ENCODE measurements at regions not wholly inside any gene's neighbourhood (a gene's known extent, or its start where the extent isn't known, plus 50 kb on each side); places are given as distances from the start of the nearest gene placed in this dataset.

DNA sequence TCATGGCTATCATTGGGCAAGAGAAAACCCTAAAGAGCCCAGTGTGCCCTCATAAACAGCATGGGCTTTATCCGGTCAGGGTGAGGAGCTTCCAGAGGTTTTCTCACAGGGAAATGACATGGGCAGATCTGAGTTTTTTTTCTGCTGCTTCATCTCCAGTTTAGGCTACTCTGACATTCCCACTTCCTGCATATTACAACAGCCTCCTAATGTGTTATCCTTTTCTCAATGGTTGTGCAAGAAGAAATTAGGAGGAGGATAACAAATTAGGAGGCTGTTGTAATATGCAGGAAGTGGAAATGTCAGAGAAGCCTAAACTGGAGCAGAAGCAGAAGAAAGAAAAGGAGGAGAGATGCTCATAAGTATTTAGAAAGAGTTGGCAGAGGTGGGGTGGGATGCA, 175.6 kb downstream of the MTHFS start:
- H3K27ac ChIP-seq (ENCODE audit: low read depth in 2 of 2, low read length in 1 of 2), result no peak overlapping the region
- H3K9ac ChIP-seq, result no peak overlapping the region
- H3K9me2 ChIP-seq, result no peaks in the 10 kb centered on the region
- H3K79me2 ChIP-seq (ENCODE audit: insufficient read depth), result no peaks in the 10 kb centered on the region
- POLR2A ChIA-PET, result no interaction called here
- H3K4me3 ChIP-seq (ENCODE audit: low read depth in 2 of 2, low read length in 1 of 2), result no peak overlapping the region
- WGBS (ENCODE audit: low lambda C conversion rate), result 79% methylated on average over 1 of the region's 1 CpG
- H4K20me1 ChIP-seq (ENCODE audit: insufficient read depth), result no peaks in the 10 kb centered on the region
- CTCF ChIA-PET, result no interaction called here
- no peaks in the 10 kb centered on the region for H3K9me3 ChIP-seq
- H3K4me2 ChIP-seq, result no peak overlapping the region
- H3K4me1 ChIP-seq (ENCODE audit: control insufficient read depth in 1 of 2, insufficient read depth in 2 of 2, low read depth in 1 of 2, low read length in 1 of 2), result no peaks in the 10 kb centered on the region
- no peaks in the 10 kb centered on the region for H3K36me3 ChIP-seq (replicated peaks in 1 of 2; ENCODE audit: control insufficient read depth in 1 of 2, insufficient read depth in 2 of 2, low read length in 1 of 2)
- no peak for DNase-seq
- TF ChIP-seq RCOR1 (IDR thresholded peaks at IDR 0.05; ENCODE audit: low read length) (no peak), FOSL2 (IDR thresholded peaks at IDR 0.05; ENCODE audit: borderline replicate concordance, low read depth) (no peak), USF1 (IDR thresholded peaks at IDR 0.05; ENCODE audit: borderline replicate concordance, low read depth) (no peak), JUND (IDR thresholded peaks at IDR 0.05) (no peak), CHD2 (IDR thresholded peaks at IDR 0.05; ENCODE audit: low read length, partially characterized antibody) (no peak), TEAD4 (IDR thresholded peaks at IDR 0.05; ENCODE audit: borderline replicate concordance, insufficient read depth) (no peak), REST (IDR thresholded peaks at IDR 0.05; ENCODE audit: low read depth, low read length) (no peak), TCF12 (IDR thresholded peaks at IDR 0.05) (no peak), RXRA (IDR thresholded peaks at IDR 0.05; ENCODE audit: borderline replicate concordance, low read depth) (no peak), PBX3 (IDR thresholded peaks at IDR 0.05) (no peak), SMC3 (IDR thresholded peaks at IDR 0.05; ENCODE audit: low read depth, low read length) (no peak), YY1 (IDR thresholded peaks at IDR 0.05; ENCODE audit: low read depth) (no peak), FOXM1 (IDR thresholded peaks at IDR 0.05; ENCODE audit: low read depth) (no peak), RFX5 (IDR thresholded peaks at IDR 0.05; ENCODE audit: low read length) (no peak), RAD21 (IDR thresholded peaks at IDR 0.05; ENCODE audit: low read length) (no peak)
- TF ChIP-seq, protein P1, sequence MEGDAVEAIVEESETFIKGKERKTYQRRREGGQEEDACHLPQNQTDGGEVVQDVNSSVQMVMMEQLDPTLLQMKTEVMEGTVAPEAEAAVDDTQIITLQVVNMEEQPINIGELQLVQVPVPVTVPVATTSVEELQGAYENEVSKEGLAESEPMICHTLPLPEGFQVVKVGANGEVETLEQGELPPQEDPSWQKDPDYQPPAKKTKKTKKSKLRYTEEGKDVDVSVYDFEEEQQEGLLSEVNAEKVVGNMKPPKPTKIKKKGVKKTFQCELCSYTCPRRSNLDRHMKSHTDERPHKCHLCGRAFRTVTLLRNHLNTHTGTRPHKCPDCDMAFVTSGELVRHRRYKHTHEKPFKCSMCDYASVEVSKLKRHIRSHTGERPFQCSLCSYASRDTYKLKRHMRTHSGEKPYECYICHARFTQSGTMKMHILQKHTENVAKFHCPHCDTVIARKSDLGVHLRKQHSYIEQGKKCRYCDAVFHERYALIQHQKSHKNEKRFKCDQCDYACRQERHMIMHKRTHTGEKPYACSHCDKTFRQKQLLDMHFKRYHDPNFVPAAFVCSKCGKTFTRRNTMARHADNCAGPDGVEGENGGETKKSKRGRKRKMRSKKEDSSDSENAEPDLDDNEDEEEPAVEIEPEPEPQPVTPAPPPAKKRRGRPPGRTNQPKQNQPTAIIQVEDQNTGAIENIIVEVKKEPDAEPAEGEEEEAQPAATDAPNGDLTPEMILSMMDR (IDR thresholded peaks at IDR 0.05), result no peak
- no peak overlapping the region for H2AFZ ChIP-seq (ENCODE audit: low read depth)
- H3F3A ChIP-seq (replicated peaks; ENCODE audit: insufficient read depth), result peaks cover 9% of the 10 kb centered on the region
- no peaks in the 10 kb centered on the region for H3K27me3 ChIP-seq (ENCODE audit: insufficient read depth)
